HL-60 (cell line): ENCODE measurements at regions not wholly inside any gene's neighbourhood (a gene's known extent, or its start where the extent isn't known, plus 50 kb on each side); places are given as distances from the start of the nearest gene placed in this dataset.

Source experiments
- DNase-seq, 2 experiments: peaks; one replicate each; pipeline ENCODE4 v3.0.0-alpha.2; 2010 to 2020; ENCODE audit warnings: low read depth in 1 of 2, low spot score in 1 of 2
- H3K27ac ChIP-seq: fragments of 250-450 bp; sonication (Bioruptor Pico); replicated peaks from 2 replicates; pipeline ENCODE4 v1.5.1; 2020; ENCODE audit warnings: mild to moderate bottlenecking, moderate library complexity
- H3K27me3 ChIP-seq: fragments of 250-450 bp; sonication (Bioruptor Pico); 2 replicates; pipeline ENCODE4 v1.5.1; 2021; ENCODE audit warnings: mild to moderate bottlenecking, moderate library complexity; ENCODE audit not compliant: insufficient read depth, poor library complexity, severe bottlenecking
- H3K4me3 ChIP-seq: replicated peaks from 2 replicates; pipeline ENCODE4 v1.5.1; 2011; ENCODE audit warnings: mild to moderate bottlenecking, control low read depth, low read length; ENCODE audit not compliant: insufficient read depth
- GABPA ChIP-seq: IDR thresholded peaks from 2 replicates; pipeline ENCODE4 v1.6.1; 2012; ENCODE audit warnings: low read depth
- POLR2AphosphoS5 ChIP-seq: IDR thresholded peaks from 2 replicates; pipeline ENCODE4 v1.6.1; 2012; ENCODE audit warnings: low read depth
- SPI1 ChIP-seq: IDR thresholded peaks from 2 replicates; pipeline ENCODE4 v1.6.1; 2012; ENCODE audit warnings: low read depth, mild to moderate bottlenecking, borderline replicate concordance
- TF ChIP-seq, protein P1 (sequence below): IDR thresholded peaks from one replicate; pipeline ENCODE4 v1.5.1; 2011; ENCODE audit warnings: low read length, control low read depth, inconsistent platforms; ENCODE audit not compliant: insufficient read depth
- TF ChIP-seq, protein P2 (sequence below): IDR thresholded peaks from 2 replicates; pipeline ENCODE4 v1.6.1; 2012; ENCODE audit warnings: low read depth; ENCODE audit not compliant: insufficient replicate concordance

GRCh38 chrX:30971774-30972603, 82.9 kb upstream of the TAB3 start:
- peak in 1 of 2 experiments; percentile 37 for DNase-seq
- Histone ChIP-seq H3K27ac (no peak overlapping the region), H3K27me3 (no peaks in the 10 kb centered on the region), H3K4me3 (no peak overlapping the region)
- TF ChIP-seq, protein P1, sequence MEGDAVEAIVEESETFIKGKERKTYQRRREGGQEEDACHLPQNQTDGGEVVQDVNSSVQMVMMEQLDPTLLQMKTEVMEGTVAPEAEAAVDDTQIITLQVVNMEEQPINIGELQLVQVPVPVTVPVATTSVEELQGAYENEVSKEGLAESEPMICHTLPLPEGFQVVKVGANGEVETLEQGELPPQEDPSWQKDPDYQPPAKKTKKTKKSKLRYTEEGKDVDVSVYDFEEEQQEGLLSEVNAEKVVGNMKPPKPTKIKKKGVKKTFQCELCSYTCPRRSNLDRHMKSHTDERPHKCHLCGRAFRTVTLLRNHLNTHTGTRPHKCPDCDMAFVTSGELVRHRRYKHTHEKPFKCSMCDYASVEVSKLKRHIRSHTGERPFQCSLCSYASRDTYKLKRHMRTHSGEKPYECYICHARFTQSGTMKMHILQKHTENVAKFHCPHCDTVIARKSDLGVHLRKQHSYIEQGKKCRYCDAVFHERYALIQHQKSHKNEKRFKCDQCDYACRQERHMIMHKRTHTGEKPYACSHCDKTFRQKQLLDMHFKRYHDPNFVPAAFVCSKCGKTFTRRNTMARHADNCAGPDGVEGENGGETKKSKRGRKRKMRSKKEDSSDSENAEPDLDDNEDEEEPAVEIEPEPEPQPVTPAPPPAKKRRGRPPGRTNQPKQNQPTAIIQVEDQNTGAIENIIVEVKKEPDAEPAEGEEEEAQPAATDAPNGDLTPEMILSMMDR = peak; percentile 51
- TF ChIP-seq GABPA = no peak
- TF ChIP-seq, protein P2, sequence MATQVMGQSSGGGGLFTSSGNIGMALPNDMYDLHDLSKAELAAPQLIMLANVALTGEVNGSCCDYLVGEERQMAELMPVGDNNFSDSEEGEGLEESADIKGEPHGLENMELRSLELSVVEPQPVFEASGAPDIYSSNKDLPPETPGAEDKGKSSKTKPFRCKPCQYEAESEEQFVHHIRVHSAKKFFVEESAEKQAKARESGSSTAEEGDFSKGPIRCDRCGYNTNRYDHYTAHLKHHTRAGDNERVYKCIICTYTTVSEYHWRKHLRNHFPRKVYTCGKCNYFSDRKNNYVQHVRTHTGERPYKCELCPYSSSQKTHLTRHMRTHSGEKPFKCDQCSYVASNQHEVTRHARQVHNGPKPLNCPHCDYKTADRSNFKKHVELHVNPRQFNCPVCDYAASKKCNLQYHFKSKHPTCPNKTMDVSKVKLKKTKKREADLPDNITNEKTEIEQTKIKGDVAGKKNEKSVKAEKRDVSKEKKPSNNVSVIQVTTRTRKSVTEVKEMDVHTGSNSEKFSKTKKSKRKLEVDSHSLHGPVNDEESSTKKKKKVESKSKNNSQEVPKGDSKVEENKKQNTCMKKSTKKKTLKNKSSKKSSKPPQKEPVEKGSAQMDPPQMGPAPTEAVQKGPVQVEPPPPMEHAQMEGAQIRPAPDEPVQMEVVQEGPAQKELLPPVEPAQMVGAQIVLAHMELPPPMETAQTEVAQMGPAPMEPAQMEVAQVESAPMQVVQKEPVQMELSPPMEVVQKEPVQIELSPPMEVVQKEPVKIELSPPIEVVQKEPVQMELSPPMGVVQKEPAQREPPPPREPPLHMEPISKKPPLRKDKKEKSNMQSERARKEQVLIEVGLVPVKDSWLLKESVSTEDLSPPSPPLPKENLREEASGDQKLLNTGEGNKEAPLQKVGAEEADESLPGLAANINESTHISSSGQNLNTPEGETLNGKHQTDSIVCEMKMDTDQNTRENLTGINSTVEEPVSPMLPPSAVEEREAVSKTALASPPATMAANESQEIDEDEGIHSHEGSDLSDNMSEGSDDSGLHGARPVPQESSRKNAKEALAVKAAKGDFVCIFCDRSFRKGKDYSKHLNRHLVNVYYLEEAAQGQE = no peak
- no peak for TF ChIP-seq POLR2AphosphoS5

DNA sequence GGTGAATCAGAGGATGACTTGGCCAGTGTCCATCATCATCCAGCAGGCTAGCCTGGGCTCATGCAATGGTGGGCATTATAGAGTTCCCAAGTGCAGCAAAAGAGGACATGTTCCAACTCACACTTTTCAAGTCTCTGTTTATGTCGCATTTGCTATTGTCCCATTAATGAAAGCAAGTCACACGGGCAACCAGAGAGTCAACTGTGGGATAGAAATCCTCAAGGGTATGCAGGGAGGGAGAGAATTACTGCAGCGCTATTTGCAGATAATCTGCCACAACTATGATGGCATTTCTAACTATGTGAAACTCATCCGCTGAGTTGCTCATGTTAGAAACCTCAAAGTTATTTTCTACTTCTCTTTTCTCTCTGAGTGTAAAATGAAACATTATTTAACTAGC, 78.5 kb upstream of the TAB3 start:
- Histone ChIP-seq H3K27ac (no peak overlapping the region), H3K27me3 (no peaks in the 10 kb centered on the region), H3K4me3 (no peak overlapping the region)
- DNase-seq = no peak
- TF ChIP-seq SPI1 = no peak
- TF ChIP-seq GABPA = no peak
- no peak for TF ChIP-seq POLR2AphosphoS5
- TF ChIP-seq, protein P1 = no peak
- TF ChIP-seq, protein P2 = no peak

DNA sequence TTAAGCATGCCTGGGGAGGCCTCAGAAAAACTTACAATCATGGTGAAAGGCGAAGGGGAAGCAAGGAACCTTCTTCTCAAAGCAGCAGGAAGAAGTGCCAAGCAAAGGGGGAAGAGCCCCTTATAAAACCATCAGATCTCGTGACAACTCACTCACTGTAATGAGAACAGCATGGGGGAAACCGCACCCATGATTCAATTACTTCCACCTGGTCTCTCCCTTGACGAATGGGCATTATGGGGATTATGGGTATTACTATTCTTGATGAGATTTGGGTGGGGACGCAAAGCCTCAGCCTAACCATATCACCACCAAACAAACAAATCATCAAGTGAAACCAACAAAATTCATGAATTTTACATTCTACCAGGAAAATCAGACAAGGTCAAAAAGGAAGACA, 76.7 kb upstream of the TAB3 start:
- no peak for DNase-seq
- H3K27ac ChIP-seq = no peak overlapping the region
- TF ChIP-seq, protein P2 = no peak
- no peak for TF ChIP-seq GABPA
- TF ChIP-seq, protein P1 = no peak
- H3K4me3 ChIP-seq = no peak overlapping the region
- no peaks in the 10 kb centered on the region for H3K27me3 ChIP-seq
